ENCODE measurements at regions not wholly inside any gene's neighbourhood (a gene's known extent, or its start where the extent isn't known, plus 50 kb on each side); places are given as distances from the start of the nearest gene placed in this dataset.

DNA sequence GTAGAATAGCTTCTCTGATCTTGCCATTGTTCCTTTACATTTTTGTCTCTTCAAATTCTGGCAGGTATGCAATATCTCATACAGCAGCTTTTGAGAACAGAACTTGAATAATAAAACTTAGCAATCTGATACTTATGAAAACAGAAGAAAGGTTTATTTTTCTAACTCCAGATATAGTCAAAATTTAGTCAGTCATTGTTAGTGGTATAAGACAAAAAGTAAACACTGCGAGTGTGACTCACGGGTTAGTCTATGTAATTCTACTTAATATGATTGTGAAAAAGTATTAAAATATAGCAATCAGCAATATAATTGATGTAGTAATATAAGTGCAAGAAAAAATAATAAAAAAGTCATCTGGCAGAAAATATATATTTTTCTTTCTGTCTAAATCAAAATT lies 910.4 kb downstream of the DNAH5 start:
- H2AFZ ChIP-seq (ENCODE audit: low read depth, low read length), result no peak overlapping the region
- no peak overlapping the region for H3K27ac ChIP-seq (ENCODE audit: low read length)
- ATAC-seq (ENCODE audit: insufficient read depth, low read depth) (no peak), DNase-seq (no peak)
- H3K4me1 ChIP-seq (ENCODE audit: insufficient read depth, low read length), result no peaks in the 10 kb centered on the region
- H3K9ac ChIP-seq (ENCODE audit: low read depth, low read length), result no peak overlapping the region
- TF ChIP-seq, protein P1, sequence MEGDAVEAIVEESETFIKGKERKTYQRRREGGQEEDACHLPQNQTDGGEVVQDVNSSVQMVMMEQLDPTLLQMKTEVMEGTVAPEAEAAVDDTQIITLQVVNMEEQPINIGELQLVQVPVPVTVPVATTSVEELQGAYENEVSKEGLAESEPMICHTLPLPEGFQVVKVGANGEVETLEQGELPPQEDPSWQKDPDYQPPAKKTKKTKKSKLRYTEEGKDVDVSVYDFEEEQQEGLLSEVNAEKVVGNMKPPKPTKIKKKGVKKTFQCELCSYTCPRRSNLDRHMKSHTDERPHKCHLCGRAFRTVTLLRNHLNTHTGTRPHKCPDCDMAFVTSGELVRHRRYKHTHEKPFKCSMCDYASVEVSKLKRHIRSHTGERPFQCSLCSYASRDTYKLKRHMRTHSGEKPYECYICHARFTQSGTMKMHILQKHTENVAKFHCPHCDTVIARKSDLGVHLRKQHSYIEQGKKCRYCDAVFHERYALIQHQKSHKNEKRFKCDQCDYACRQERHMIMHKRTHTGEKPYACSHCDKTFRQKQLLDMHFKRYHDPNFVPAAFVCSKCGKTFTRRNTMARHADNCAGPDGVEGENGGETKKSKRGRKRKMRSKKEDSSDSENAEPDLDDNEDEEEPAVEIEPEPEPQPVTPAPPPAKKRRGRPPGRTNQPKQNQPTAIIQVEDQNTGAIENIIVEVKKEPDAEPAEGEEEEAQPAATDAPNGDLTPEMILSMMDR (IDR thresholded peaks at IDR 0.05; ENCODE audit: borderline replicate concordance, extremely low read depth, low read length, poor library complexity, severe bottlenecking), result no peak
- TF ChIP-seq EZH2 (IDR thresholded peaks at IDR 0.05; ENCODE audit: borderline replicate concordance, low read depth, low read length, severe bottlenecking), result no peak
- no peaks in the 10 kb centered on the region for H3K36me3 ChIP-seq (ENCODE audit: insufficient read depth, low read length)
- H3K9me3 ChIP-seq (ENCODE audit: insufficient read depth, low read length, severe bottlenecking), result no peaks in the 10 kb centered on the region
- no peaks in the 10 kb centered on the region for H3K79me2 ChIP-seq (ENCODE audit: insufficient read depth, low read length)
- no peaks in the 10 kb centered on the region for H4K20me1 ChIP-seq (ENCODE audit: insufficient read depth, low read length)
- no peak overlapping the region for H3K4me2 ChIP-seq (ENCODE audit: insufficient read depth, low read length)
- no peak overlapping the region for H3K4me3 ChIP-seq (ENCODE audit: low read depth in 1 of 2, low read length in 2 of 2)
- H3K27me3 ChIP-seq (ENCODE audit: insufficient read depth, low read length, poor library complexity), result no peaks in the 10 kb centered on the region

- TF ChIP-seq EZH2 (IDR thresholded peaks at IDR 0.05; ENCODE audit: borderline replicate concordance, low read depth, low read length, severe bottlenecking), result no peak
- TF ChIP-seq, protein P1 (IDR thresholded peaks at IDR 0.05; ENCODE audit: borderline replicate concordance, extremely low read depth, low read length, poor library complexity, severe bottlenecking), result no peak
- Histone ChIP-seq H3K27me3 (ENCODE audit: insufficient read depth, low read length, poor library complexity) (no peaks in the 10 kb centered on the region), H3K27ac (ENCODE audit: low read length) (no peak overlapping the region), H4K20me1 (ENCODE audit: insufficient read depth, low read length) (no peaks in the 10 kb centered on the region), H3K4me3 (ENCODE audit: low read depth in 1 of 2, low read length in 2 of 2) (no peak overlapping the region), H3K79me2 (ENCODE audit: insufficient read depth, low read length) (no peaks in the 10 kb centered on the region), H3K4me2 (ENCODE audit: insufficient read depth, low read length) (no peak overlapping the region), H2AFZ (ENCODE audit: low read depth, low read length) (no peak overlapping the region), H3K9ac (ENCODE audit: low read depth, low read length) (no peak overlapping the region), H3K4me1 (ENCODE audit: insufficient read depth, low read length) (no peaks in the 10 kb centered on the region), H3K36me3 (ENCODE audit: insufficient read depth, low read length) (no peaks in the 10 kb centered on the region), H3K9me3 (ENCODE audit: insufficient read depth, low read length, severe bottlenecking) (no peaks in the 10 kb centered on the region)
- DNase-seq (no peak), ATAC-seq (ENCODE audit: insufficient read depth, low read depth) (no peak)
These were observed 915.3 kb downstream of the DNAH5 start for GRCh38 chr5:13029211-13029610.

DNA sequence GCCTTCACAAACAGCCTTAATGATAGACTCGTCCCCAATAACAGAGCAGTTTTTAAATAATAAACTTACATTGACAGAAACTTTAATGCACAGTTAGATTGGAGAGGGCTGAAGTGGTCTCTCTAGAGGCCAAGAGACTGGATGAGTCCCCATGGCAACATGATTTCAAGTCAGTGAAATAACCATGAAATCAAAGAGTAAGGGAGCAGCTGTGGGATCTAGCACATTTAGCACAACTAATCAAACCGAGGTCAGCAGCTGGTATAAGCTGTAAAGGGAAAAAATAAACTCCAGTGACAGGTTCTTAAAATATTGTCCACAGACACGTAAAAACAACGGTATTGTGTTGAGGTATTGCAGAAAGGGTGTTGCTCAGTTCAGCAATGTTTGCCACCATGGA lies 916.6 kb downstream of the DNAH5 start:
- no peak overlapping the region for H3K4me3 ChIP-seq (ENCODE audit: low read depth in 1 of 2, low read length in 2 of 2)
- no peaks in the 10 kb centered on the region for H3K36me3 ChIP-seq (ENCODE audit: insufficient read depth, low read length)
- no peak overlapping the region for H3K9ac ChIP-seq (ENCODE audit: low read depth, low read length)
- H3K27me3 ChIP-seq (ENCODE audit: insufficient read depth, low read length, poor library complexity), result no peaks in the 10 kb centered on the region
- TF ChIP-seq, protein P1 (IDR thresholded peaks at IDR 0.05; ENCODE audit: borderline replicate concordance, extremely low read depth, low read length, poor library complexity, severe bottlenecking), result no peak
- TF ChIP-seq EZH2 (IDR thresholded peaks at IDR 0.05; ENCODE audit: borderline replicate concordance, low read depth, low read length, severe bottlenecking), result no peak
- ATAC-seq (ENCODE audit: insufficient read depth, low read depth) (no peak), DNase-seq (no peak)
- no peak overlapping the region for H2AFZ ChIP-seq (ENCODE audit: low read depth, low read length)
- H3K4me1 ChIP-seq (ENCODE audit: insufficient read depth, low read length), result no peaks in the 10 kb centered on the region
- no peak overlapping the region for H3K27ac ChIP-seq (ENCODE audit: low read length)
- H3K79me2 ChIP-seq (ENCODE audit: insufficient read depth, low read length), result no peaks in the 10 kb centered on the region
- H4K20me1 ChIP-seq (ENCODE audit: insufficient read depth, low read length), result no peaks in the 10 kb centered on the region
- H3K4me2 ChIP-seq (ENCODE audit: insufficient read depth, low read length), result no peak overlapping the region
- H3K9me3 ChIP-seq (ENCODE audit: insufficient read depth, low read length, severe bottlenecking), result no peaks in the 10 kb centered on the region

DNA sequence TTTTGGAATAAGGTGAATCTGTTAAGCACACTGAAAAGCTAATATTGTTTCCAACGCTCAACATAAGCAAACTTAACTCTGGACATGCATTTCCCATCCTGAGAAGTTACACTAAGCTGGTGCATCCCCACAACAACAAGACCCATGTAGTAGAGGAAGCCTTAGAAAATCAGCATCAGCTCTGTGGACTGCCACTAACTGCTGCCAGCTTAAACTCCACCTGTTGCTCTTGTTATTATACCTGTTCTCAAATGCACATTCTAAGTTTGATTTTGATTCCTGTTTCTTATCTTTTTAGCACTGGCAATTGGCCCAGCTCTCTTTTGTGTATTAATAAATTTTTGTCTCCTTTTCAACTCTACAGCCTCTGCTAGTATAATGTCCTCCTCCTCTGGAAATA lies 924.8 kb downstream of the DNAH5 start:
- no peaks in the 10 kb centered on the region for H3K4me1 ChIP-seq (ENCODE audit: insufficient read depth, low read length)

More for the DNA sequence above, 924.8 kb downstream of the DNAH5 start:
- TF ChIP-seq, protein P1 (IDR thresholded peaks at IDR 0.05; ENCODE audit: borderline replicate concordance, extremely low read depth, low read length, poor library complexity, severe bottlenecking), result no peak
- TF ChIP-seq EZH2 (IDR thresholded peaks at IDR 0.05; ENCODE audit: borderline replicate concordance, low read depth, low read length, severe bottlenecking), result no peak
- Histone ChIP-seq H3K27me3 (ENCODE audit: insufficient read depth, low read length, poor library complexity) (no peaks in the 10 kb centered on the region), H4K20me1 (ENCODE audit: insufficient read depth, low read length) (no peaks in the 10 kb centered on the region), H3K36me3 (ENCODE audit: insufficient read depth, low read length) (no peaks in the 10 kb centered on the region), H3K4me2 (ENCODE audit: insufficient read depth, low read length) (no peak overlapping the region), H2AFZ (ENCODE audit: low read depth, low read length) (no peak overlapping the region), H3K9me3 (ENCODE audit: insufficient read depth, low read length, severe bottlenecking) (no peaks in the 10 kb centered on the region), H3K9ac (ENCODE audit: low read depth, low read length) (no peak overlapping the region), H3K79me2 (ENCODE audit: insufficient read depth, low read length) (no peaks in the 10 kb centered on the region), H3K4me3 (ENCODE audit: low read depth in 1 of 2, low read length in 2 of 2) (no peak overlapping the region), H3K27ac (ENCODE audit: low read length) (no peak overlapping the region)
- DNase-seq (no peak), ATAC-seq (ENCODE audit: insufficient read depth, low read depth) (no peak)
